ENCODE measurements at regions not wholly inside any gene's neighbourhood (a gene's known extent, or its start where the extent isn't known, plus 50 kb on each side); places are given as distances from the start of the nearest gene placed in this dataset.

DNA sequence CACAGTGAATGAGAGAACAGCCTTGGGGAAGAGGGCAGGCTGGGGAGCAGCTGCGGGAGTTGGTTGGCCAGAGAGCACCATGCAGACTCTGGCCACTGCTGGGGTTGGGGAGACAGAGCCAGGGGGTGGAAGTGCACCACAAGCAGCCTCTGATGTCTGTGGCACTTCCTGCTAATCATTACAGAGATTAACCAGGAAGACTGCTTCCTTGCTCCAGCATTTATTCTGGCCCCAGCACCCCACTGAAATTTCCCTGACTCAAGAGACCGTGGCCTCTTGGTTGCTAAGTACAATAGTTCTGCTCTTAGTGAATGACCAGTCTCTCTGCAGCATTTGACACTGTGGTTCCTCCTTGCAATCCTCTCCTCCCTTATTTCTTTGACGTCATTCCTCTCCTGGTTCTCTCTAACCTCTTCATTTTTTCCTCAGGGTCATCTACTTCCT, 266.2 kb upstream of the ROPN1 start:
- DNase-seq (ENCODE audit: low spot score): no peak

DNA sequence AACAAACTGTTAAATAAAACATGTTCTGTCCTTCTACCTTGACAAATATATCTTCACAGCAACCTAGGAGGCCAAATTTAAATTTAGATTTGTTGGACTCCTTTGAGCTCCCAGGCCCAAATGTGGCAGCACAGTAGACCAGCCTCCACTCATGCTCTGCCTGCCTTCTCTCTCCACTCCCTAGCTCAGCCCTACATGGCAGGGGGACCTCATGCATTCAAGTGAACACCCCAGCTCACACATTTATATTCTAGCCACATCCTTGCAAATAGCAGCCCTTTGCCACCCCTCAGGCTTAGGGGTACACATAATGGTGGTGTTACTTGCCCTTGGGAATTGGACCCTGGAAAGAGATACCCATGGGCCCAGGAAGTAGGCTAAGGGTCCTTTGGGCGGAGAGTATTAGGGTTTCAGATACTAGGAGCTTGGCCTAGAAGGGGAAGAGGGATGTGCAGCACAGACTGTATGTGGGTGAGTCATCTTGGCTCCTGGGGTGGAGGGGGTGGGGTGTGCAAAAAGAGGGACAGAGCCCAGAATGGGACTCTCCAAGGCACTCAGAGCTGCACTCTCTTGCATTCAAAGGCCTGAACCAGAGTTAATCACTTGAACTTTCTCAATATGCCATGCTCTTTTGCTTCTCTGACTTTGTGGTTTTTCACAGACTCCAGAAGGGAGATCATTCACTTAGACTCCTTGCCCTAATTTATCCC, 268.4 kb upstream of the ROPN1 start:
- TF ChIP-seq, protein P1, sequence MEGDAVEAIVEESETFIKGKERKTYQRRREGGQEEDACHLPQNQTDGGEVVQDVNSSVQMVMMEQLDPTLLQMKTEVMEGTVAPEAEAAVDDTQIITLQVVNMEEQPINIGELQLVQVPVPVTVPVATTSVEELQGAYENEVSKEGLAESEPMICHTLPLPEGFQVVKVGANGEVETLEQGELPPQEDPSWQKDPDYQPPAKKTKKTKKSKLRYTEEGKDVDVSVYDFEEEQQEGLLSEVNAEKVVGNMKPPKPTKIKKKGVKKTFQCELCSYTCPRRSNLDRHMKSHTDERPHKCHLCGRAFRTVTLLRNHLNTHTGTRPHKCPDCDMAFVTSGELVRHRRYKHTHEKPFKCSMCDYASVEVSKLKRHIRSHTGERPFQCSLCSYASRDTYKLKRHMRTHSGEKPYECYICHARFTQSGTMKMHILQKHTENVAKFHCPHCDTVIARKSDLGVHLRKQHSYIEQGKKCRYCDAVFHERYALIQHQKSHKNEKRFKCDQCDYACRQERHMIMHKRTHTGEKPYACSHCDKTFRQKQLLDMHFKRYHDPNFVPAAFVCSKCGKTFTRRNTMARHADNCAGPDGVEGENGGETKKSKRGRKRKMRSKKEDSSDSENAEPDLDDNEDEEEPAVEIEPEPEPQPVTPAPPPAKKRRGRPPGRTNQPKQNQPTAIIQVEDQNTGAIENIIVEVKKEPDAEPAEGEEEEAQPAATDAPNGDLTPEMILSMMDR (IDR thresholded peaks at IDR 0.05; ENCODE audit: extremely low read depth, insufficient read depth, missing control alignments): no peak
- in situ Hi-C loops (cut with MboI; ENCODE audit: low pct_unique_long_range_greater_than_20kb, low sequenced_read_pairs, unreplicated experiment): no loop called here
- no peak for DNase-seq (ENCODE audit: low spot score)

More for the DNA sequence above, 266.2 kb upstream of the ROPN1 start:
- TF ChIP-seq, protein P1 (IDR thresholded peaks at IDR 0.05; ENCODE audit: extremely low read depth, insufficient read depth, missing control alignments): no peak
- in situ Hi-C loops (cut with MboI; ENCODE audit: low pct_unique_long_range_greater_than_20kb, low sequenced_read_pairs, unreplicated experiment): no loop called here

DNA sequence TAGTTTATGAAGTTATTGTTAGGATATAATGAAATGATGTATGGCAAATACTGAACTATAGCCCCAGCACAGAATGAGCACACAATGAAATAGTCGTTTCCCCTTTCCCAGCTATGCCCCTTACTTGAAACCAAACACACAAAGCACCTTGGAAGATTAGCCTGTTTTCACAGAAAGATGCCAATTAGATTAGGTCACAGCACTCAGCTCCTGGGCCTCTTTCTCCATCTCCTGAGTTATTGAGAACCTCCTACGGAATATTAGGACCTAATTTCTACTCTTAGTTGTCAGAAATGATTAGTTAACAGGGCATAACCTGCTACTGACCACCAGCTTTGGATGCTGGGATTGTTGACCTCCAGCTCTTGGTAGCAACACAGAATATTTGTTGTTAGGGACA, 269.4 kb upstream of the ROPN1 start:
- TF ChIP-seq, protein P1 (IDR thresholded peaks at IDR 0.05; ENCODE audit: extremely low read depth, insufficient read depth, missing control alignments): no peak
- in situ Hi-C loops (cut with MboI; ENCODE audit: low pct_unique_long_range_greater_than_20kb, low sequenced_read_pairs, unreplicated experiment): no loop called here
- no peak for DNase-seq (ENCODE audit: low spot score)

DNA sequence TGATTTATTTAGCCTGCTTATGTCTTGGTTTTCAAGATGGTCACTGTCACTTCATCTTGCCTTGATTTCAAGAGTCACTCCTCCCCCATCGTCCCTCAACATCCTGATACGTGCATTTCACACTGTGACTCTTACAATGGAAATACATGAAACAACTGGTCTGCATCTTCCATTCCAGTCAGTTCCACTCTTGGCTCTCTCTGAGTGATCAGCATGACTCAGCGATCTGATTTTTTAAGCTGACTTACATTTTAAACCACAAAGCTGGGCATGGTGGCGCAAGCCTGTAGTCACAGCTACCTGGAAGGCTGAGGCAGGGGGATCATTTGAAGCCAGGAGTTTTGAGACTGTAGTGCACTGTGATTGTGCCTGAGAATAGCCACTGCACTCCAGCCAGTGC, 271.2 kb upstream of the ROPN1 start:
- in situ Hi-C loops (cut with MboI; ENCODE audit: low pct_unique_long_range_greater_than_20kb, low sequenced_read_pairs, unreplicated experiment): no loop called here
- TF ChIP-seq, protein P1 (IDR thresholded peaks at IDR 0.05; ENCODE audit: extremely low read depth, insufficient read depth, missing control alignments): no peak
- DNase-seq (ENCODE audit: low spot score): no peak

DNA sequence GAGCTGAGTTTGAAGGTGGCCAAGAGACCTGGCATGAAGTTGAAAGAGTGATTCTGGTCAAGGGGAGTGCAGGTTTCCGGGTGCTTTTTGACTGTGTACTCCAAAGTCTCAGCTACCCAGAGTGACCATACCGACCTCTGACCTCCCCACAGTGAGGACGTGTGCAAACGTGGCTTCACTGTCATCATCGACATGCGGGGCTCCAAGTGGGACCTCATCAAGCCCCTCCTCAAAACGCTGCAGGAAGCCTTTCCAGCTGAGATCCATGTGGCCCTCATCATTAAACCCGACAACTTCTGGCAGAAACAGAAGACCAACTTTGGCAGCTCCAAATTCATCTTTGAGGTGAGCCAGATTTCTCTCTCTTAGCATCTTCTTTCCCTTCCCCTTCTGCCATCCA, 272.4 kb upstream of the ROPN1 start:
- in situ Hi-C loops (cut with MboI; ENCODE audit: low pct_unique_long_range_greater_than_20kb, low sequenced_read_pairs, unreplicated experiment): no loop called here
- TF ChIP-seq, protein P1 (IDR thresholded peaks at IDR 0.05; ENCODE audit: extremely low read depth, insufficient read depth, missing control alignments): no peak

DNA sequence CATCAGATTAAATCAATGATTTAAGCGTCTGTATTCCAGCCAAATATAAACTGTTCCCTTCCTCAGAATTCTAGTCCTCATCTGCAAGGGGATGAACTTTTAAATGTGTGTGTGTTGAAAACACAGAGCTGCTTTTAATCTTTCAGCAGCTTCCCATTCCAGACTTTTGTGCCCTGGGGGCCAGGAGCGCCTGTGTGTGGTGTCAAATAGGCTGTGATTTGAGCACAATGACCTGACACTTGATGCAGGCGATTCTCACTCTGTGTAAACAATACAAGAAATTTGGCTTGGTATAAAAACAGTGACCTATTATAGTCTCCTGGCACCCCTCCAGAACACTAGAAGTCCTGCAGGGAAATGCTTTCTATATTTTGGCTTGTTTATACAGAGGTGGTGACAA, 274.6 kb upstream of the ROPN1 start:
- TF ChIP-seq, protein P1 (IDR thresholded peaks at IDR 0.05; ENCODE audit: extremely low read depth, insufficient read depth, missing control alignments): no peak
- in situ Hi-C loops (cut with MboI; ENCODE audit: low pct_unique_long_range_greater_than_20kb, low sequenced_read_pairs, unreplicated experiment): no loop called here
- no peak for DNase-seq (ENCODE audit: low spot score)

More for the DNA sequence above, 272.4 kb upstream of the ROPN1 start:
- DNase-seq (ENCODE audit: low spot score): no peak
